NCI-H1048 (cell line): ENCODE measurements at regions not wholly inside any gene's neighbourhood (a gene's known extent, or its start where the extent isn't known, plus 50 kb on each side); places are given as distances from the start of the nearest gene placed in this dataset.
A peak's percentile ranks its signal among the peaks of the same experiment; 100 is the strongest.

Experiments used
- DNase-seq: peaks from one replicate; lab custom pipeline; 2025; lab: John Stamatoyannopoulos, UW

DNA sequence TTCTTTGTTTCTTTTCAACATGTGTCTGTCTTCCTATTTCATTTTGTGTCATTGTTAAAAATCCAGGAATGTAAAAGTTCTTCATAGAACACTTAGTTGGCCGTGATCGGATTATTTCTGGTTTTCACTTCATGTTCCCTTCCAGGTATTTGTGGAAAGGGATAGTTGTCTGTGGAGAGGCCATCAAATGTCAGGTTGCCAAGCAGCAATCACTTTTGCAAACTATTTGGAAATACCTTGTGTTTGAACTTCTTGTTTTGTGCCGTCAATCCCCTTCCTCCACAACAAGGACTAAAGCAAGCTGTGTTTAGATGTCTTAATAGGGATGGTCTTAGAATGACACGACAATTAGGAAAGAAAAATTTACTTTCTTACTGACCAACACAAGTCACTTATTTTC is 116.9 kb upstream of the MPDZ start:
- no peak for DNase-seq

DNA sequence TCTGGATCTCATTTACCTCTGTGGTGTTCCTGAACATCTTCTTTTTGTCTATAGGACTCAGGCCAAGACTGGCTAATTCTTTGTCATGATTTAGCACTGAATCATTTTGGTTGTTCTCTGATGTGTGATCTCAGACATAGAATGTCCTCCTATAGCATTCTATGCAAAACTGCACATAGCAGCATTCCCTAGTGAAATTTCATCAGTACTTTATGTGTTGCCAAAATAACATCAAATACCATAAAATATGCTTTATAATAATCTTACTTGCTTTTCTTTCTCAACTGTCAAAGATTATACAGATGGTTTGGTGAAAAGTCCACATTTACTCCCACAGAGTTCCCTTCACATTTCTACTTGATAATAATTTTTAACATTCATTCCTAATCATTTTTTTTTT is 115.7 kb upstream of the MPDZ start:
- no peak for DNase-seq

DNA sequence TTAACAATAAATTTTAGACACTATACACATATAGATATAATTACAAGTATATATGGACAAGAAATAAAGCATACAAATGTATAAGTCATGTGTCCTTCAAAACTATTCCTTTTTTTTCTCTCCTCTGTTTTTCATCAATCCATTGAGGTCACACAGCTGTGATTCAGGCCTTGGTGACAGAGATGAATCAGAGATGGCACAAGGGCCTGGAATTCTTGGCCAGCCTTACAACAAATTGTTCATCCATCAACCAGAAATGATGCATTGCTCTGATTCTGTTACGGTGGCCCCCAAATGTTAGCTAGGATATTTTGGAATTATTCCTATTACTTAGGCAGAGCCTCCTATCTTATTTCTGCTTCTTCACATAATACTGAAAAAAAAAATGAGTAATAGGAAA is 108.7 kb upstream of the MPDZ start:
- DNase-seq = no peak

DNA sequence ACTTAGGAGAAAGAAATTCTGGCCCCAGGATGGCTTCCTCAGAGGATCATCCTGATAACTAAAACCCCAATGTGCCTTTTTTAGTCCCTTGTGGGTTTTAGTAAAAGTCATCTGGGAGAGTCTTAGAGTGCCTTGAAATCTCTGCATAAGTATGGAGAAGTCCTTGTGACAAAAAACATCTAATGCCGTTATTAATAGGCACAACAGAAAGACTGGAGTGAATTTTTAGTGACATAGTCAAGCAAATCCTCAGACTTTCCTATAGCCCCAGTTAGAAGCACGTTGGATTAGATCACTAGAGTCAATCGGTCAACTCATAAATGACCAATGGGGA is 108.2 kb upstream of the MPDZ start:
- no peak for DNase-seq

DNA sequence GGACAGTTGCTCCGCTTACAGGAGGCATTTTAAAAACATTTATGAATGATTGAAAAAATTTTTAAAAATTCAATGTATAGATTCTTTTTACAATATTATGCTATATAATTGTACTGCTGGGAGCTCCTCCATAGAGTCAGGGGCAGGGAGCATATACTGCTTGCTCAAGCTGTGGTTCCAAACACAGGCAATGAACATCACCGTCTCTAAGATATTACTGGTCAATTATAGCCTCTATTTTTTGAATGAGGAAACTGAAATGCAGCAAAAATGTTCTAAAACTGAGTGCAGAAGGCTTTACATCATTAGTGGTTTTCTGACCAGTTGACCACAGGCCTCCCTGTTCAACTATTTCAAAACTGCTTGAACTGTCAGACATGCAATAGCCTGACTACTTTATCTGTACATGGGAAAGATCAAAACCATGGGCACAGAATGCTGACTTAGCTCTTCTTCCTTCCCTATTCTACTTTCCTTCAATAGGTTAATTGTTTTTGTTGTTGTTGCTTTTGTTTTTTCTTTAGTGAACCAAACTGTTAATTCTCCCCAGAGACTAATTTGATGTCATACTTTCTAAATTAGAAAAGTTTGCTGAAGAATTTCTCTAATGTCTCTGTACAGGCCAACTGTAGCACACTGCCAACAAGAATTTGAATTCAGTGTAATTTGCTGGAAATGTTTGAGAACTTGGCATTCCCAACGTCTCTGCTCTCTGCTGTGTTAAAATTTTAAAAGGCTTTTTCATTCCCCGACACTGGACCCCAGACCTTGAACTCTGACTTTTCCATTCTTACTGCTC is 107.6 kb upstream of the MPDZ start:
- DNase-seq = no peak

DNA sequence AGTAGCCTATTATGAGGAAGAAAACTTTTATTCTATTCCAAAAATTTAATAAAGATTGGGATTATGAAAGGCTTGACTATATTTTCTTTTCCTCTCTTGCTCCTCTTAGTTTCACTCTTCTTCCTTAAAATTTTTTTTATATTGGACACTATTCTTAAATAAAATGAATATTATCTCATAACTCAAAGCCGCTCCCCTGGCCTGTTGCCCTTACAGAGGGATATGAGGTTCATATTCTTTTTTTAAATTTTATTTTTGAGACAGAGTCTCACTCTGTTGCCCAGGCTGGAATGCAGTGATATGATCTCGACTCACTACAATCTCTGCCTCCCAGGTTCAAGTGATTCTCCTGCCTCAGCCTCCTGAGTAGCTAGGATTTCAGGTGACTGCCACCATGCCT is 106.8 kb upstream of the MPDZ start:
- no peak for DNase-seq

DNA sequence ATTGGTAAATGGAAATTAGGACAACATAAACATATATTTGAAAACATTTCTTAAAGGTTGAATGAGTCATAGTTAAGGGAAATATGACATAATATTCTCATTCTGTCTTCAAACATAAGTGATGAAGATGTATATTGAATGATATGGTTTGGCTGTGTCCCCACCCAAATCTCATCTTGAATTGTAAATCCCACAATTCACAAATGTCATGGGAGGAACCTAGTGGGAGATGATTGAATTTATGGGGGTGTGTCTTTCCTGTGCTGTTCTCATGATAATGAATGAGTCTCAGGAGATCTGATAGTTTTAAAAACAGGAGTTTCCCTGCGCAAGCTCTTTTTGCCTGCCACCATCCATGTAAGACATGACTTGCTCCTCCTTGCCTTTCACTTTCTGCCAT is 104.4 kb upstream of the MPDZ start:
- DNase-seq = no peak

DNA sequence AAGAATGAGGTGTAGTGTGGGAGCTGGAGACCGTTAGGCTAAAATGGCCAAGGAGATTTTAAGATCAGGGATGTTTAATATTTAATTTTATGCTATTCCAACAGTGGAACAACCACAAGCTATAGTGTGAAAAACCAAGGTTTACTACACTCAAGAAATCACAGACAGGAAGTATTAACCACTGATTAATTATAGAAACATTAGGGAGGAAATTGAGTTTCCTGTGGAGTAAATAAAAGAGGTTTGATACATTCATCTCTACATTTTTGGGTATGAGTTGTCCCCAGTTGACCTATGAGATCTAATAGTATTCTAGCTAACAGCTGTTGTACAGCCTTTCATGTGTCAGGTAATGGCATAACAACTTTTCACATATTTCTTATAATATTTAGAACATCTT is 103.7 kb upstream of the MPDZ start:
- DNase-seq = no peak

DNA sequence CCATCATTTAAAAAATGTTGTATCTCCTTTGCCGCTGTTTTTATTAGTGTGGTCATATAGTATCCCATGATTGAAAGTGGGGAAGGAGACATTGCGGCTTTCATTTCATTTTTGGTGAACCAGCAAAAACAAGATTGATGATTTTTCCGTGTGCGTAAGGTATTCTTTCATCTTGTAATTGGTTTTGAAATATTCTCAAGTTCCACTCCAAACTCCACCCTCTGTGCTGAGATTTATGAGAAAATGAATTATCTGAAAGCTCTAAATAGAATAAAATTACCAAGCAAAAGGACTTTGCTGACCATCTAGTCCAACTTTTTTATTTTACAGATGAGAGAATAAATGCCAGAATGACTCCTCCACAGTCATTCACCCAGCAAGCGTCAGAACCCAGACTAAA is 103.1 kb upstream of the MPDZ start:
- no peak for DNase-seq

DNA sequence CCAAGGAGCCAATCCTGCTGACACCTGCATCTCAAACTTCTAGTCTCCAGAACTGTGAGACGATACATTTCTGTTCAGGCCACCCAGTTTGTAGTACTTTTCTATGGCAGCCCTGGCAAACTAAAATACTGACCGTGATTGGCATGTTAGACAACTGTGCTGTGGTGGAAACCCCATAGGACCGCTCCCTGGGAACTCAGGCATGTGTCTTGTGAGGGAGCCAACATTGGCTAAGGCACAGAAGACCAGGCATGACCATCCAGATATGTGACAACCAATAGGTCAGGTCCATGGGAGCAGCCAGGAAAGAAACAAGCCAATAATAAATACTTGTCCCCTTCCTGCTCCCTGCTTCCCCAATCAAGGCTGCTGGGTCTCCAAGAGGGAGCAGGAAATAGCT is 101.4 kb upstream of the MPDZ start:
- no peak for DNase-seq

DNA sequence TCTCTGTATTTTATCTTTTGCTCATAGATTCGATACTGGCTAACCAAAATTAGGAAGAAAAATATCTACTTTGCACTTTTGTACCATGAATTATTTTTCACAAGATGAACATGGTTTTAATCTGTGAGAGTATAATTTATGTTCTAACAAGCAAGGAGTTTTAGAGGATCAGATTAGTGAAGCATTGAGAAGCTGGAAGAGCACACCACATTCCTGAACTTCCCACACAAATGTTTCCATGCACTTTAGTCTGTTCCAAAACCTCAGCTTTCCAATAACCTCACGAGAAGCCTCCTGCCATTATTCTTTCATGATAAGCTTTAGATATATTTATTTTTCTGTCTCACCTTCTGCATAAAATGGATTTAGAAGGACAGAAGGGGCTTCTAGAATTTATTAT is 98.7 kb upstream of the MPDZ start:
- no peak for DNase-seq

DNA sequence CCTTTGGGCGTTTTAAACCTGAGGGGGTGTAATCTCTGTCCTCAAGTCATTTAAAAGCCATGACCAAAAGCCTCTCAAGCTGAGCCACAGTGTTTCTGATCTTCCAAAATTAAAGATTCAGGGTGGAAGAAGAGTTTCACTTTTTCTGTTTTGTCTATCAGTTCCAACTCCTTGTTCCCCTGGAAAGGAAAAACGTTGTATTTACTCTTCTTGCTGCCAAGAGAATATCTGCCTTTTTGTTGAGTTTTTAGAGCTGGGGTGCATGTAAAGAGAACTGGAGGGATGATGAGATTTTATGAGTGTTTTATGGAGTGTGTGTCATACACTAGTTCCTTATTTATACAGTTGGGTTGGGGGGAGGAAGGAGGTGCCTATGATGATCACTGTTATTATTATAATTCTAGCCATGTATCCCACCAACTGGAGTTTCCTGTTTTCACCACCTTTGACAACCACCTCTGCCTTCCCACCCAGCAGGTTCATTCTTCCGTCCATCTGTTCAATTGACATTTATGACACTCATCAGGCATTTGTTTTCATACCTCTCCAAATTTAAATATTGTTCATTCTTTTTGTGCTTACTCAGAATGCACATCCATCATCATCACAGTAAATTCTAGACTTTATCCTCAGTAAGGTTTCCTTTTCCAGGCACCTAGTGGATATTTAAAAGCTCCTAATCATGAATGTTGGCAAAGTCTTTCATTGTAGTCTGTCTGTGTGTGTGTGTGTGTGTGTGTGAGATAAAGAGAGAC is 97.9 kb upstream of the MPDZ start:
- no peak for DNase-seq

DNA sequence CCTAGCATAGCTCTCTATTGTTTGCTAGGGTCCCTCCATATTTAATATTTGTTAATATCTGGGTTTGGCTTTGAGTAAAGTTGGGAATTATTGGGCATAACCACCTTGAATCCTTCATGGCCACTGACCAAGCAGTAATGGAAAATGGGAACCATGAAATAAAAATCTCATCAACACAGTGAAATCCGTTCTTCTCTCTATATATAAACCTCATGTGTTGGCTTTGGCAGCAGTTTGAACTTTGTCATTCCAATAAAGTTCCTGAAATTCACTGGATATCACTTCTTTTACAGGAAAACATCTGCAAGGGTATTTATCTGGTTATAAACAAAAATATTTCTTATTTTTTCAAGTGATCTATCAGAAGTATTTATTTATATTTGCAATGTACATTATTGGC is 93.0 kb upstream of the MPDZ start:
- no peak for DNase-seq

DNA sequence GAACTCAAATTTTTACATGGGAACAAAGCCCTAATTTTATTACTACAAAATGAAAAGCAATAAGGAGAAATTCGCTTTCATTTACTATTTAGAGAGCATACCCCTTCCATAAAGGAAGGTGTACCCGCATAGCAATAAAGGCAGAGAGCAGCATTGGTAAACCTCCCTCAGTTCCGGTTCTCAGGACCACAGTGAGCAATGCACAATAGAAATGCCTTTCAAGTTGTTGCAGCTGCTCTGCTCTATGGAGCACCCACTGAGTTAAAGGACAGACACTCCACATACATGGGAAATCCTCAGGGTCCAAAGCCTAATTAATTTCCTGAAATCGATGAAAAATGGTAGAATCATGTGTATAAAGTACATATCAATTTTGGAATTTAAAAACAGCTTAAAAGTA is 89.9 kb upstream of the MPDZ start:
- no peak for DNase-seq

DNA sequence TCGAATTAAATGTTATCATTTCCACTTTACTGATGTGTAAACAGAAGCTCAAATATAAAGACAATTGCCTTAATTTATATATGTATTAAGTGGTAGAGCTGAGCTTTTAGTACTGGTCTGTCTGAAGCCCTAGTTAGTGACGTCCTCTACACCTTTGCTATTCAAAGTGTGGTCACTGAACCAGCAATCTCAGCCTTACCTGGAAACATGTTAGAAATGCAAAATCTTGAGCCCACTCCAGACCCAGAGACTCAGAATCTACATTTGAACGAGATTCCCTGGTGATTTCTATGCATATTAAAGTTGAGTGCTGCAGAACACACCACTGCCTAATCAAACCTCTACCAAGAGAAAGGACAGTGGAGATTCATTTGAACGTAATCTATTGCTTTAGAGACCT is 88.3 kb upstream of the MPDZ start:
- no peak for DNase-seq

DNA sequence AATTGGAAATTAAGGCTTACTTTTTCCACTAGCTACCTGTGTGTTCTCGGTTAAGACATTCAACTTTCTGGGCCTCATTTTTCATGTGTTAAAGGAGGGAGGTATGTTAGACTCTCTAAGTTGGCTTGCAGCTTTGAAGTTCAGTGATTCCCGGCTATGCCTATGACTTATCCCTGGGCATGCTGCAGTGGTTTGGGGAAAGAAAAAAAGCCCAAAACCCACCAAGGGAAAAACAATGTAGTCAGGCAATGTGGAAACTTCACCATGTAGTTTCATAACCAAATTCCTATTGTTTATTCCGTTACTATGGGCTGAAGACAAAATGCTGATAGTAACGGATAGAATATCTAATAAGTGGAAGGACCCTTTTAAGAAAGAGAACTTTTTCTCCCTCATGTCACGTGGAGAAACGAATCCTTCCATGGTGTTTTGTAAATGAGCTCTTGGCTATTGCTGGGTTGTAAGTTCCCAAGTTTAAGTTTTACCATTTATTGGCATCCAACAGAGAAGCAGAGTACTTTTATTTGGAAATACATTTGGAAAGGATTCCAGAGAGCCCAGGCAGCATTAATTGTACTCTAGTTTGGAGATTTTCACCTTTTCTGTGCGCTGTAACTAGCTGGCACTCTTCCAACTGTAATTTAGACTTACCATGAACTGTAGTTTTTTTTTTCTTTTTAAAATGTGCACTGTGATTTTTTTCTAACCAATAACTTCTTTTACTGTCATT is 84.9 kb upstream of the MPDZ start:
- DNase-seq = no peak

DNA sequence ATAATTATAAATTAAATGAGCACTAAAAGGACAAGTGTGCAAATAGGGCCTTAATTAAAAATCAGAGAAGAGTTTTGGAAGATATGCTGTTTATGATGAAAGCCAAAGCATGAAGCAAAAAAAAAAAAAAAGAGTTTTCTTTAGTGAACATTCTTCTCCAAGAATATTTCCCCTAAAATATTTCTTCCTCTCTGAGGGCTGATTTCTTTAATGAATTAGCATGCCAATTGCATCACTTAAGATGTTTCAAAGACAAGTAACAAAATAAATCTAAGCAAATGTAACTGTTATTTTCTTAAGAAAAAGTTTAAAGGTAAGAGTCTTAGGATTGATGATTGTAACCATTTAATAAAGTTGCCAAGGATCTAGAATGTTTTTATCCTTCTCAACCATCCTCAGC is 81.6 kb upstream of the MPDZ start:
- DNase-seq = no peak

DNA sequence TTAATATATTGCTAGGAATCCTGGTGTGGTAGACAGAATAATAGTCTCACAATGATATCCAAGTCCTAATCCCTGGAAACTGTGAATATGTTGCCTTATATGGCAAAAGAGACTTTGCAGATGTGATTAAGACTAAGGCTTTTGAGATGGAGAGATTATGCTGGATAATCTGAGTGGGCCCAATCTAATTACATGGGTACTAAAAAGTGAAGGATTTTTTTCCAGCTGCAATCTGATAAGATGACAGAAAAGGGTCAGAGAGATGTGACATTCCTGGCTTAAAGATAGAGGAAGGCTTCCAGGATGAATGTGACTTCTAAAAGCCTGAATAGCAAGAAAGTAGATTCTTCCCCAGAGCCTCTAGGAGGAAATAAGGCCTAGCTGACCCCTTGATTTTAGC is 80.7 kb upstream of the MPDZ start:
- no peak for DNase-seq

DNA sequence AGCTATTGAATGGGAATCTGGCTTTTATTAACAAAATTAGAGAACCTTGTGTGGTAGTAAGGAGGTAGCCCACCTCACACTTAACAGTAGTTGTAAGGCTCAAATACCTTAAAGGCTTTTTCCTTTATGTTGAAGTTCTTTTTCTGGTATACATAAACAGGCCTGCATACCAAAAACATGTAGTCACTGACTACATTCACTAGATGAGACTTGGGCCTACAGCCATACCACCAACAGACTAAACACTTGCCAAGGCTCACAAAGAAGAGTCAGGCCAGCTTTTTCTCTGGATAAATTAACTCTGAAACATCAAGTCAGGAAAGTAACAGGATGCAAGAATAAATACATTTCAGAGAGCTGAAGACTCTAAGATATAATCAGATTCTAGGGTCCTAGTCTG is 78.6 kb upstream of the MPDZ start:
- no peak for DNase-seq

DNA sequence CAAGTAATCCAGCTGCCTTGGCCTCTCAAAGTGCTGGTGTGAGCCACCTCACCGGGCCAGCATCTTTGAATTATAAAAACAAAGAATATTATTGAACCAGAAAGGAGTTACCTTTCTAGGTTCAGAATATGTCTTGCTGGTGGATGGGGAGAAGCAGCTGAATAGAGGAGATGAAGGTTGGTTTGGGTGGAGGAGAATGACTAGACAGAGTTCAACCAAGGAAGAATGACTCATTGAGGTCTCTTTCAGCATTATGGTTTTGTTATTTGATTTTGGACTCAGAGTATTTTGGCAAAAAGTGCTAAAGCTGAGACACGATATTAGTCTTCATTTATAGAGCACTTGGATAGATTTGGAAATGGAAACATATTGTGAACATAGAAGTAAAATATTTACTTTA is 75.2 kb upstream of the MPDZ start:
- no peak for DNase-seq

DNA sequence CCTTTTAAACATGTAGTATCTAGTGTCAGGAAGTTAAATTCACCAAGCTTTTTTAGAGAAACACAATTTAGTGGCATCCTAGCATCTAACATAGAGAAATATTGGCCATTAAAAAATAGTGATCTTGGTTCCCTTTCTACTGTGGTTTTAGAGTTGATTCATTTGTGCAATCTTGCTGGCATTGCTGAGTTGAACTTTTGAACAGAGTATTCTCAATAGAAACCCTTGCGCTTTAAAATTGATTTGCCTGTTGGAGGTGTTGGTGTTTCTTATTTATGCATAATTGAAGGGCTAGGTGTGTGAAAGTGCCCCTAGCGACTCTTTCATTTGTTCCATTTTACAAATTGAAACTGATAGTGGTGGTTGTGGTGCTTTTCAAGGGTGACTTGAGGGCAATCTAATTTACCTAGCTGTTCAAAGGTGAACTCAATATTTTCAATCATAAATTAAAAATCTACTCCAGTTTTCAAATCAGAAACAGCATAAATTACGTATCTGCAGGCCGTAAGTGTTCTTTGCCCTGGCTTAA is 73.0 kb upstream of the MPDZ start:
- DNase-seq = no peak

DNA sequence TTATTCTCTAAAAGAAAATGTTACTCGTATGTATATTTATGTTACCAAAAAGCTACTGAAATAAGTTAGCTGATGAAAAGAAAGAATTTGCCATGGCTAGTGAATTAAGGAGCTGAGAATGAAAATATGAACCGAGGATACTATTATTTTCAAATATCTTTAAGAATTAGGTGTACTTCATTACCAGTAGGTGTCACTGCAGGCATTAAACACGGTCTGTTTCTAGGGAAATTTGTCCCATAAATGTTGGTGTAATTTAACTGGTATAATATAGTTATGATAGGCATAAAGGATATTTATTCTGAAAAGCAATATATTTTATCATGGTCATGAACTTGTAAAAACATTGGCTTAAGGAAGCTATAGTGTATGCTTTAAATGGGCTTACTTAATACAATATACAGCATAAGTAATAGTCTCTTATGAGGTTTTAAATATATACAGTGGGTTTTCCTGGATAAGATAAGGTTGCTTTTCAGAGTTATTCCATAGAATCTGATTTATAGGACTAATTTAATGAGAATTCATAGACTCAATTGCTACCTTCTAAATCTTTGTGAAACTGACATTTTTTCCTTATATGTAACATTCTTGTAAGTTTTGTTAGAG is 72.4 kb upstream of the MPDZ start:
- DNase-seq = peak; percentile 33

DNA sequence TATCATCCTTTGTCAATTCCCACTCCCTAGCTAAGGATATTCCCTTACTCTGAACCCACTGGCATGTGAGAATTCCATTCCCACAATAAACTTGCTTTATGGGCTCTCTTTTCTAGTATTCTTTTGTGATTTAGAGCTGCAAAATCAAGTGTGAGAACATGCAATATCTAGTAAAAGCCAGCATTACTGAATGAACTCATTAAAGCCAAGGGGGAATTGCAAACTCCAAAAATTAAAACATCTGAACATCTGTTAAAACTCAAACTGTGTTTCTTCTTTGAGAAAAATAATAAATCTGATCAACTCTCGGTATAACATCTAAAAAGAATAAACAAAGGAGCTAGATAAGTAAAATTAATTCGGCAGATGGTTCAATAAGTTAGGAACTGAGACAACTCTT is 53.1 kb upstream of the MPDZ start:
- DNase-seq = no peak
